HCT116 (cell line): ENCODE measurements at regions not wholly inside any gene's neighbourhood (a gene's known extent, or its start where the extent isn't known, plus 50 kb on each side); places are given as distances from the start of the nearest gene placed in this dataset.

ENCODE experiments used
- ATAC-seq: fragments of 200-7000 bp; cut with Tn5 transposase; 2 replicates; pipeline ENCODE4 v1.9.1; 2020; ENCODE audit warnings: mild to moderate bottlenecking, moderate library complexity
- BruUV-seq: library from RNA; stranded (reverse); fragments of 400-500 nt; replicated peaks from 2 replicates; lab custom pipeline; 2021; lab: Mats Ljungman, UMichigan
- CTCF ChIA-PET: fragments of 300-600 bp; sonication (Branson Sonifier 250); formaldehyde crosslinking; loops from one replicate; lab custom pipeline; 2021; ENCODE audit warnings: antibody characterized with exemption; lab: Charles Lee
- POLR2A ChIA-PET: fragments of 300-600, 350-600 bp; sonication (Branson Sonifier 250); formaldehyde crosslinking; loops from one replicate; lab custom pipeline; 2021; ENCODE audit warnings: antibody characterized with exemption; lab: Charles Lee
- RAD21 ChIA-PET, 2 experiments: fragments of 300-600 bp; sonication (Branson Sonifier 250); formaldehyde crosslinking; loops; one replicate each; lab custom pipeline; 2023; ENCODE audit warnings: low total read pairs in 2 of 2; ENCODE audit not compliant: uncharacterized antibody in 2 of 2, unreplicated experiment in 2 of 2, low non-redundant PET in 1 of 2; lab: Charles Lee
- DNase-seq: peaks from one replicate; pipeline ENCODE4 v3.0.0-alpha.2; 2010; ENCODE audit warnings: low read depth, low spot score
- H2AFZ ChIP-seq: fragments of 200-600 bp; shearing (Covaris generic), sonication (generic); 2 replicates; pipeline ENCODE4 v1.6.1; 2017; ENCODE audit warnings: low read depth, mixed run types, mixed read lengths, antibody characterized with exemption, low read length; ENCODE audit not compliant: poor library complexity, severe bottlenecking
- H3K27ac ChIP-seq: 2 replicates; pipeline ENCODE4 v1.5.1; 2012; ENCODE audit warnings: low read depth, low read length
- H3K27me3 ChIP-seq: fragments of 200-600 bp; sonication (generic); 2 replicates; pipeline ENCODE4 v1.6.1; 2016; ENCODE audit warnings: mixed run types, low read length, mixed read lengths; ENCODE audit not compliant: insufficient read depth
- H3K36me3 ChIP-seq, 2 experiments: fragments of 200-500 bp in 1 of 2; fragments of 200-600 bp in 1 of 2; sonication (Bioruptor generic) in 1 of 2; sonication (generic) in 1 of 2; 2 replicates each; pipeline versions ENCODE4 v1.5.1 to v1.6.1; 2014 to 2016; ENCODE audit warnings: low read length in 2 of 2, inconsistent platforms in 1 of 2, mixed read lengths in 1 of 2, mixed run types in 1 of 2; ENCODE audit not compliant: insufficient read depth in 2 of 2, control insufficient read depth in 1 of 2
- H3K4me1 ChIP-seq, 2 experiments: fragments of 200-600 bp in 1 of 2; sonication (generic) in 1 of 2; 2 replicates each; pipeline versions ENCODE4 v1.5.1 to v1.6.1; 2012 to 2017; ENCODE audit warnings: low read length in 2 of 2, inconsistent platforms in 1 of 2, mild to moderate bottlenecking in 1 of 2, mixed read lengths in 1 of 2, mixed run types in 1 of 2, moderate library complexity in 1 of 2; ENCODE audit not compliant: insufficient read depth in 2 of 2, control insufficient read depth in 1 of 2
- H3K4me2 ChIP-seq: fragments of 200-600 bp; sonication (generic); 2 replicates; pipeline ENCODE4 v1.6.1; 2017; ENCODE audit warnings: mixed run types, low read length, mixed read lengths
- H3K4me3 ChIP-seq, 2 experiments: fragments of 200-600 bp in 1 of 2; sonication (generic) in 1 of 2; replicated peaks in 1 of 2; 2 replicates each; pipeline ENCODE4 v1.5.1; 2011 to 2016; ENCODE audit warnings: low read length in 2 of 2, control low read depth in 1 of 2, low read depth in 1 of 2, mild to moderate bottlenecking in 1 of 2, mixed read lengths in 1 of 2, mixed run types in 1 of 2
- H3K79me2 ChIP-seq: fragments of 200-600 bp; sonication (generic); 2 replicates; pipeline ENCODE4 v1.6.1; 2017; ENCODE audit warnings: mild to moderate bottlenecking, mixed run types, low read length, moderate library complexity, mixed read lengths; ENCODE audit not compliant: insufficient read depth
- H3K9ac ChIP-seq: fragments of 200-600 bp; sonication (generic); 2 replicates; pipeline ENCODE4 v1.6.1; 2016; ENCODE audit warnings: low read length, mixed read lengths
- H3K9me2 ChIP-seq: fragments of 200-600 bp; sonication (generic), shearing (Covaris generic); 2 replicates; pipeline ENCODE4 v1.6.1; 2017; ENCODE audit warnings: mixed run types, mild to moderate bottlenecking, moderate library complexity; ENCODE audit not compliant: insufficient read depth
- H3K9me3 ChIP-seq, 2 experiments: fragments of 200-500 bp in 1 of 2; fragments of 200-600 bp in 1 of 2; sonication (Bioruptor generic) in 1 of 2; sonication (generic) in 1 of 2; 2 replicates each; pipeline ENCODE4 v1.6.1; 2014 to 2017; ENCODE audit warnings: low read length in 2 of 2, mixed read lengths in 2 of 2, inconsistent platforms in 1 of 2, low read depth in 1 of 2, mild to moderate bottlenecking in 1 of 2, mixed run types in 1 of 2, moderate library complexity in 1 of 2; ENCODE audit not compliant: control insufficient read depth in 1 of 2, insufficient read depth in 1 of 2
- H4K20me1 ChIP-seq: fragments of 200-600 bp; sonication (generic), shearing (Covaris generic); 2 replicates; pipeline ENCODE4 v1.6.1; 2017; ENCODE audit warnings: mixed run types, mild to moderate bottlenecking, moderate library complexity; ENCODE audit not compliant: insufficient read depth
- CBX3 ChIP-seq: IDR thresholded peaks from 2 replicates; pipeline ENCODE4 v1.6.1; 2012; ENCODE audit warnings: low read depth
- CEBPB ChIP-seq: IDR thresholded peaks from 2 replicates; pipeline ENCODE4 v1.6.1; 2012; ENCODE audit warnings: low read depth
- CTCF ChIP-seq, 3 experiments: fragments of 200-600 bp in 1 of 3; sonication (generic) in 1 of 3; IDR thresholded peaks in 2 of 3; conservative IDR thresholded peaks in 1 of 3; 2 replicates each; pipeline ENCODE4 v1.5.1; 2012 to 2017; ENCODE audit warnings: low read depth in 2 of 3, low read length in 2 of 3, antibody characterized with exemption in 1 of 3, borderline replicate concordance in 1 of 3, control low read depth in 1 of 3, mild to moderate bottlenecking in 1 of 3, mixed read lengths in 1 of 3, mixed run types in 1 of 3, moderate library complexity in 1 of 3; ENCODE audit not compliant: insufficient read depth in 1 of 3
- EZH2 ChIP-seq: fragments of 200-600 bp; sonication (generic); IDR thresholded peaks from 2 replicates; pipeline ENCODE4 v1.6.1; 2017; ENCODE audit warnings: antibody characterized with exemption, mixed run types
- EZH2phosphoT487 ChIP-seq: fragments of 200-600 bp; IDR thresholded peaks from 2 replicates; pipeline ENCODE4 v1.6.1; 2018; ENCODE audit warnings: antibody characterized with exemption, borderline replicate concordance
- JUND ChIP-seq: IDR thresholded peaks from 2 replicates; pipeline ENCODE4 v1.6.1; 2012
- RAD21 ChIP-seq: IDR thresholded peaks from 2 replicates; pipeline ENCODE4 v1.6.1; 2012; ENCODE audit warnings: low read depth, mild to moderate bottlenecking
- REST ChIP-seq: IDR thresholded peaks from 2 replicates; pipeline ENCODE4 v1.6.1; 2012; ENCODE audit warnings: low read depth
- SIN3A ChIP-seq: IDR thresholded peaks from 2 replicates; pipeline ENCODE4 v1.6.1; 2012; ENCODE audit warnings: low read depth
- SP1 ChIP-seq: IDR thresholded peaks from 2 replicates; pipeline ENCODE4 v1.6.1; 2012; ENCODE audit warnings: low read depth
- TCF7L2 ChIP-seq: IDR thresholded peaks from 2 replicates; pipeline ENCODE4 v1.7.0; 2011; ENCODE audit warnings: borderline replicate concordance, inconsistent platforms; ENCODE audit not compliant: insufficient read depth, insufficient read length; ENCODE audit errors: extremely low read depth
- YY1 ChIP-seq: IDR thresholded peaks from 2 replicates; pipeline ENCODE4 v1.6.1; 2011; ENCODE audit warnings: low read length, low read depth, moderate library complexity, mild to moderate bottlenecking; ENCODE audit not compliant: insufficient replicate concordance; ENCODE audit errors: extremely low read depth
- ZBTB33 ChIP-seq: IDR thresholded peaks from 2 replicates; pipeline ENCODE4 v1.6.1; 2011; ENCODE audit warnings: mild to moderate bottlenecking, low read length, moderate library complexity; ENCODE audit not compliant: insufficient replicate concordance; ENCODE audit errors: extremely low read depth
- ZFX ChIP-seq: fragments of 450-650 bp; IDR thresholded peaks from 2 replicates; pipeline ENCODE4 v1.6.1; 2017
- intact Hi-C: fragments of 100-400 bp; cut with micrococcal nuclease; formaldehyde crosslinking; loops from 2 replicates; pipeline ENCODE4 v1.10.0; 2022

GRCh38 chr3:107250221-107250620 is 127.0 kb upstream of the CCDC54 start:
- no peaks in the 10 kb centered on the region for H4K20me1 ChIP-seq
- no peak overlapping the region for H2AFZ ChIP-seq
- RAD21 ChIA-PET = no interaction called here
- intact Hi-C loops = no loop called here
- no peak overlapping the region for H3K4me3 ChIP-seq
- H3K9ac ChIP-seq = no peak overlapping the region
- no peak for TF ChIP-seq SIN3A
- TF ChIP-seq EZH2 = no peak
- no peak for TF ChIP-seq JUND
- TF ChIP-seq EZH2phosphoT487 = no peak
- TF ChIP-seq REST = no peak
- TF ChIP-seq SP1 = no peak
- TF ChIP-seq YY1 = no peak
- no peak for TF ChIP-seq CBX3
- no peaks in the 10 kb centered on the region for H3K79me2 ChIP-seq
- DNase-seq = no peak
- no peak overlapping the region for H3K27ac ChIP-seq
- no peak for ATAC-seq
- H3K9me2 ChIP-seq = no peaks in the 10 kb centered on the region
- POLR2A ChIA-PET = no interaction called here
- H3K4me2 ChIP-seq = no peak overlapping the region
- no peaks in the 10 kb centered on the region for H3K4me1 ChIP-seq
- no peaks in the 10 kb centered on the region for H3K9me3 ChIP-seq
- BruUV-seq = no TSS peak
- CTCF ChIA-PET = no interaction called here
- no peaks in the 10 kb centered on the region for H3K36me3 ChIP-seq
- H3K27me3 ChIP-seq = no peaks in the 10 kb centered on the region

GRCh38 chr3:107251819-107252218 is 125.4 kb upstream of the CCDC54 start:
- DNase-seq (no peak), ATAC-seq (no peak)
- H2AFZ ChIP-seq = no peak overlapping the region
- CTCF ChIA-PET = no interaction called here
- H3K4me3 ChIP-seq = no peak overlapping the region
- RAD21 ChIA-PET = no interaction called here
- no peaks in the 10 kb centered on the region for H3K79me2 ChIP-seq
- H3K9ac ChIP-seq = no peak overlapping the region
- no TSS peak for BruUV-seq
- H3K9me2 ChIP-seq = no peaks in the 10 kb centered on the region
- H3K36me3 ChIP-seq = no peaks in the 10 kb centered on the region
- POLR2A ChIA-PET = no interaction called here
- H4K20me1 ChIP-seq = no peaks in the 10 kb centered on the region
- no peak overlapping the region for H3K27ac ChIP-seq
- intact Hi-C loops = no loop called here
- no peaks in the 10 kb centered on the region for H3K9me3 ChIP-seq
- H3K4me2 ChIP-seq = no peak overlapping the region
- H3K4me1 ChIP-seq = no peaks in the 10 kb centered on the region
- no peaks in the 10 kb centered on the region for H3K27me3 ChIP-seq
- TF ChIP-seq TCF7L2 (no peak), YY1 (no peak), CTCF (IDR thresholded peaks at IDR 0.05 in 2 of 3, conservative IDR thresholded peaks at IDR 0.05 in 1 of 3; ENCODE audit: borderline replicate concordance in 1 of 3, insufficient read depth in 1 of 3, low read depth in 2 of 3, low read length in 2 of 3) (no peak), RAD21 (no peak), CEBPB (no peak), ZBTB33 (no peak), ZFX (no peak)
